Right ventricle myocardium inferior (tissue), 1 donor: ENCODE measurements at regions not wholly inside any gene's neighbourhood (a gene's known extent, or its start where the extent isn't known, plus 50 kb on each side); places are given as distances from the start of the nearest gene placed in this dataset.

Experiments used
- ATAC-seq: fragments of 200-7000 bp; cut with Tn5 transposase; one replicate; pipeline ENCODE4 v1.9.1; 2020; ENCODE audit warnings: mild to moderate bottlenecking, moderate library complexity
- DNase-seq: peaks from one replicate; pipeline ENCODE4 v3.0.0; 2021; ENCODE audit errors: missing footprints
- intact Hi-C: fragments of 100-400 bp; cut with DNase I; formaldehyde crosslinking; loops from one replicate; pipeline ENCODE4 v1.11.0; 2022
- donor health status: DM: no; HTN: yes; CAD: no; lungs with severe emphysema.

DNA sequence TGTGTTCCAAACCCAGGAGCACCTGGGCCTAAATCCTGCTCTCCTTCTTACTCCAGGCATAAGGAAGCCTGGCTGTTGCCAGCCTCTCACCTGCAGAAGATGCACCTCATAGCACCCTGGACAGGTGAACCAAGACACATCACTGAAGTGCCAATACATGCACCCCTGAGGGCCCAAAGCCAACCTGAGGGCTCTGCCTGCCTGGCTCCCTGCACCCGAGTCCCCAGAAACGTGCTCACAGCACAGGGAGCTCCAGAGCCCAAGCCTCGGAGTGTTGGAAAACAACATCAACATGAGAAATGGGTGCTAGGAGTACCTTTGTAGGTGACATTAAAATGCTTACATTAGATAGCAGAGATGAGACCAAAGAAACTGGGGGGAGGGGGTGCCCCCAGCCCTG lies 96.3 kb upstream of the RAB6C start:
- ATAC-seq: no peak
- DNase-seq: no peak
- intact Hi-C loops: no loop called here

DNA sequence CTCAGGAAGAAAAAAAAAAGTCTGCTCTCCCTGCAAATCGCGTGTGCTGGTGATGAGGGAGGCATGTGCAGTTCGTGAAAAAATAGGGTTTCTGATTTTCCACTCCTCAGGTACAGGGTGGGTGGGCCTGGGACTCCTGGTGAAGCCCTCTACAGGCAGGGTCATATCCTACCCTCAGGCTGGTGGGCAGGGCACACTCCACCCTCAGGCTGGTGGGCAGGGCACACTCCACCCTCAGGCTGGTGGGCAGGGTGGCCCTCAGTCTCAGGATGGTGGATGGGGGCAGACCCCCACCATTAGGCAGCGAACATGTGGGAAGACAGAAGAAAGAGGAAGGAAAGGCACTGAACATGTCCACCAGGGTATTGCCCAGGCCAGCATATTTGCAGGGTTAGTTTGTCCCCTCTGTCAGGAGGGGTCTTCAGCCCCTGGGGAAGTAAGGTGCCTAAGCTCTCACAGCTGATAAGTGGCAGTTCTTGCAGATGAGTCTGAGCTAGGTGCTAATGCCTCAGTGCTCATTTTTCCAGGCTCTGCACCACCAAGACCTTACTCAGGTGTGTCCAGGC lies 95.2 kb upstream of the RAB6C start:
- DNase-seq (no peak), ATAC-seq (no peak)
- intact Hi-C loops: no loop called here

DNA sequence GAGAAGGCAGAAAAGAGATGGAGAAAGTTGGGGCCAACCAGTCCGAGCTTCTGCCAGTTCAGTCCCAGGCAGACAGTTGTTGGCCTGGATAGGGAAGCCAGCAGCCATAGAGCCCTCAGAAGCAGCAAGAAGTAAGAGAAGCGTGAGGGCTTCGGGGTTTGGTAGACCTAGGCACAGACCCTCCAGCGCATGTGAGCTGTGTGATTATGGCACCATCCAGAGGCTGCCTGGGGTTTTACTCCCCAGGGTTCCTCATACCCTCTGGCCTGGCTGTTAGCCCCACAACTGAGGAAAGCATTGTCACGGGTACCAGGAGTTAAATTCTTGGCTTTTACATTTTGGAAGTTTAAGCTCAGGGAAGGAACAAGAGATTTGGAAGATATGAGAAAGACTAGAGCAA lies 93.7 kb upstream of the RAB6C start:
- intact Hi-C loops: no loop called here
- no peak for ATAC-seq

GRCh38 chr2:129887688-129888266 lies 91.7 kb upstream of the RAB6C start:
- ATAC-seq (no peak), DNase-seq (no peak)
- intact Hi-C loops: no loop called here

More for the DNA sequence above, 93.7 kb upstream of the RAB6C start:
- DNase-seq: no peak

DNA sequence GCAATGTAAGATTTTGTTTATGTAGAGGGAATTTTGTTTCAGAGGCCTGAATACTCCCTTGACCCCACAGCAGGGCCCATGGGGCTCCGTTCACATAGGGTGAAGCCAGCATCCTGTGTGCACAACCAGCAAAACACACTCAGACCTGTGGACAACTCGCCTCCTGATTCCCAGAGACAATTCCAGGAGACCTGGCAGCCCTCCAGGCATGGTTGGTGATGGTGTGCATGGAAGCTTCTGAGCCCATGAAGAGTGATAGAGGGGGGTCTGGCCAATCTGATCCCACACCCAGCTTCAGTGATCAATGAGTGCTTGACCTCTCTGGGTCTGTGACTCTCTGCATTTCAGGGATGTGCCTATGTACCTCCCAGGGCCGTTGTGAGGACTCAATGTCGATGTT lies 91.0 kb upstream of the RAB6C start:
- ATAC-seq (no peak), DNase-seq (no peak)
- intact Hi-C loops: no loop called here

DNA sequence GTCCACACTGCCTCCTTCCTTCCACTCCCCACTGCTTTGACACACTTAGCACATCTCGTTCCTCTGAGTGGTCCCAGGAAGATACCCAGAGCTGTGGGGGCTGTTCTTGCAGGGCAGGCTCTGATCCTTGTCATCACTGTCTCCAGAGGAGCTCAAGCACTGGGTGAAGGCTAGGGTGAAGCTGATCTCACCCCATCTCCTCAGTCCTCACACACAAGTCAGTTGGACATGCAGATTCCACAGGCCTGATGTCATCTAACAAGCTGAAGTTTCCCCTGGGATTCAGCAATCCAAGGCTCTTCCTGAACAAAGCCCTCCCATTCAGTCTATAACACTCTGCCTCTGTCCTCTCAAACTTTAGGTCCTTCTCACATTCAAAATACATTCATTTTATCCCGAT lies 90.6 kb upstream of the RAB6C start:
- ATAC-seq (no peak), DNase-seq (no peak)
- intact Hi-C loops: no loop called here

DNA sequence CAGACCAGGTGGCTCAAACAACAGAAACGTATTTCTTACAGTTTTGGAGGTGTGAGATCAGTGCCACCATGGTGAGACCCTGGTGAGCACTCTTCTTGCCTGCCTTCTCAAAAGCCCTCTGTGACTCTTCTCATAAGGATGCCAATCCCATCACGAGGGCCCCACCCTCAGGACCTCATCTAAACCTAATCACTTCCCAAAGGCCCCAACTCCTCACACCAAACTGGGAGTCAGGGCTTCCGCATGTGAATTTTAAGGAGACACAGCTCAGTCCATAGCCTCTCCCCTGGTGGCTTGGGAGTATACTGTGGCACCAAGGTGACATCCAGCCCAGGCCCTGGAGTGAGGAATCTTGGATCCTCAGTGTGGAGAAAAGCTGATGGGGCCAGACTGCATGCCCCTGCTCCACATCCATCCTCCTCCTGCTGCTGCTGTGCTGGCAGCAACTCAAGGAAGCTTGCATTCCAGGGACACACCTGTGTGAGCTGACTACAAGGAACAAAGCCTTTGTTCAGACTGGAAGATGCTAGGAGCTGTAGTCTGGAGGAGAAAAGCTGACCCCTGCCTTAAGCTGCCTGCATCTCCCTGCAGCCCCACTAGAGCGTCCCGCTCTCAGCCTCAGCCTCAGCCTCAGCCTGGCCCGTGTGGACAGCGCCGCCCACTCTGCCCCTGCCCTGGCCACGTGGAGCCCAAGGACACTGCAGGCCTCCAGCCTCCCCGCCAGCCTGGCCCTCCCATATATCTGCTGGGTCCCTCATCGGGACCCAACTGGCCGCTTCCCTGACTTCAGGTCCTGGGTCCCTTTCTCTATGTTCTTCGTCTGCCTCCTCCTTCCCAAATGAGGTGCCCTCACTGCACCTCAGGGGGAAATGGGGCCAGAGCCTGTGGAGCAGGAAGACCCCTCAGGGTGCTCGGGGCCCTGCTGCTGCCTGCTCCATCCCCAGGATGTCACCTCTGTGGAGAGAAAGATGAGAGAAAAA lies 87.8 kb upstream of the RAB6C start:
- intact Hi-C loops: no loop called here
- ATAC-seq: no peak

DNA sequence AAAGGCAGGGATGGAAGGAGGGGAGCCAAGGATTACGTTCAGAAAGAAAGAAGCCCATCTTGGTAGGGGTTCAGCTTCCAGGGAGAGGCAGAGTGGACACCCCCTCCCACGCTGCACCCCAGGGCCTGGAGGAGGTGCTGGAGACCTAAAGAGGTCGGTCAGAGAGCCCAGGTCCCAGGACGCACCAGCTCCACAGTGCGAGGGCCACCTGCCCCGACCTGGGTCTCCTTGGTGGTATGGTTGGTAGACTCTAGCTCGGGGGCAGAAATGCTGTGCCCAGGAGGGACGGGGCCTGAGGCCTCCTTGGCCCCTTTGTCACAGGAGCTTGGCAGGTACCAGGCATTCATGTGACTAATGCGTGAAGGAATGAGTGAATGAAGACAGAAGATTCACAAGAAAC lies 87.1 kb upstream of the RAB6C start:
- intact Hi-C loops: no loop called here
- DNase-seq: no peak
- no peak for ATAC-seq

More for the DNA sequence above, 87.8 kb upstream of the RAB6C start:
- no peak for DNase-seq

DNA sequence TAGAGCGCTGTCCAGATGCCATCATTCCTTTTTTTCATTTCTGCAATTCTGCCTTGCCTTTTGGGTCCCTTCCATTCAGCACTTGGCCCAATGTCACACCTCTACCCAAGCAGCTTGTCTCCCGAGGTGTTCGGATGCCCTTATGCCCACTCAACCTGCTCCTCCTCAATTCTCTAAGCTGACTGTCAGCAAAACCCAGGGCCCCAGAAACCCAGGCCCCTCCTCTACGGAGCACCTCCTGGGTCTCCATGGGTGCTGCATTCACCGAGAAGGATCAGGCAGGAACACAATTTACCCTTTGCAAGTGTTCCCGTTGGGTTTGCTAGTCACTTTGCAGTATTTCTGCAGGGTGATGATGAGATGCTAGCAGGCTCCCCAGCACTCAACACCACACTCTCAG lies 86.7 kb upstream of the RAB6C start:
- intact Hi-C loops: no loop called here
- ATAC-seq (no peak), DNase-seq (no peak)

DNA sequence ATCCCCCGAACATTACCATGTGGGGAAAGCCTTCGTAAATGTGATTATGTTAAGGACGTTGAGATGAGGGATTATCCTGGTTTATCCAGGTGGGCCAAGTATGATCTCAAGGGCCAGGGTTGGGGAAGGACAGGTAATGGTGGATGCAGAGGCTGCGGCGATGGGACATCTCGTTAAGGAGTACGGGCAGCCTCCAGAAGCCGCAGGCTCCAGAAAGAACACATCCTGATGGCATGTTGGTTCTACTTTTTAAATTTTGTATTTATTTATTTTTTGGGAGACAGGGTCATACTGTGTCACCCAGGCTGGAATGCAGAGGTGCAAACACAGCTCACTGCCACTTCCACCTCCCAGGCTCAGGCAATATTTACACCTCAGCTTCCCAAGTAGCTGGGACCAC lies 86.2 kb upstream of the RAB6C start:
- ATAC-seq: no peak
- no peak for DNase-seq
- intact Hi-C loops: no loop called here

GRCh38 chr2:129894616-129895015 lies 84.8 kb upstream of the RAB6C start:
- intact Hi-C loops: no loop called here
- ATAC-seq: no peak
- DNase-seq: no peak

DNA sequence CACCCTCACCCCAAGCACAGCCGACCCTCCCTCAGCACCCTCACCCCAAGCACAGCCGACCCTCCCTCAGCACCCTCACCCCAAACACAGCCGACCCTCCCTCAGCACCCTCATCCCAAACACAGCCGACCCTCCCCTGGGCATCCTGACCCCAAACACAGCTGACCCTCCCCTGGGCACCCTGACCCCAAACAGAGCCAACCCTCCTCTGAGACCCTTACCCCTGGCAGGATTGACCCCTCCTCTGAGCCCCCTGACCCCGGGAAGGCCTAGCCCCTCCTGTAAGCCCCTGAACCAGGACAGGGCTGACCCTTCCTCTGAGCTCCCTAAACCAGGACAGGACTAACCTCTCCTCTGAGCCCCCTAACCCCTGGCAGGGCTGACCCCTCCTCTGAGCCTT lies 84.4 kb upstream of the RAB6C start:
- DNase-seq (no peak), ATAC-seq (no peak)
- intact Hi-C loops: no loop called here

DNA sequence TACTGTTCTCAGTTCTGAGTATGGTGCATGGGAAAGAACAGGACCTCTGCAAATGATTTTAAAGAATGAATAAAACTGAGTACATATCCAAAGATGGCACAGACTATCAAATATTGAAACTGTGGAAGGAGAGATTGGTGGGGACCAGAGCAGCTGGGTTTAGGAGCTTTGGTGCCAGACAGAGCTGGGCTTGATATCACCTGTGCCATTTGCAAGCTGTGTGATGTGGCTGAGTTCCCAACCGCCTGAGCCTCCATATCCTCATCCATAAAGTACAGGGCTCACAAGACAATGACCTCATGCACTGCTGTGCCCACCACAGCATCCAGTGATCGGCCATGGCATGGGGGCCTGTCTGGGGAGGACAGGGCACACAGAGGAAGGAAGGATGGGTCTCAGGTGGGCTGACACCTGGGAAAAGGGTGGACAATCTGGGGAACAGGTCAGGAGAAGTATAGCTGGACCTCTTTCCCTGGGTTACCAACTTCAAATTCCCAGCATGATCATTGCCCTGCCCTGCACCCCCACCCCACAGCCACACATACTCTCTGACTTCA lies 83.9 kb upstream of the RAB6C start:
- ATAC-seq (no peak), DNase-seq (no peak)
- intact Hi-C loops: no loop called here

GRCh38 chr2:129896226-129897100 lies 83.0 kb upstream of the RAB6C start:
- ATAC-seq: no peak
- intact Hi-C loops: no loop called here
- DNase-seq: no peak

GRCh38 chr2:129901754-129902415 lies 77.6 kb upstream of the RAB6C start:
- intact Hi-C loops: no loop called here
- no peak for ATAC-seq

GRCh38 chr2:129902731-129903585 lies 76.5 kb upstream of the RAB6C start:
- ATAC-seq (no peak), DNase-seq (no peak)
- intact Hi-C loops: no loop called here

More at GRCh38 chr2:129901754-129902415, 77.6 kb upstream of the RAB6C start:
- no peak for DNase-seq

DNA sequence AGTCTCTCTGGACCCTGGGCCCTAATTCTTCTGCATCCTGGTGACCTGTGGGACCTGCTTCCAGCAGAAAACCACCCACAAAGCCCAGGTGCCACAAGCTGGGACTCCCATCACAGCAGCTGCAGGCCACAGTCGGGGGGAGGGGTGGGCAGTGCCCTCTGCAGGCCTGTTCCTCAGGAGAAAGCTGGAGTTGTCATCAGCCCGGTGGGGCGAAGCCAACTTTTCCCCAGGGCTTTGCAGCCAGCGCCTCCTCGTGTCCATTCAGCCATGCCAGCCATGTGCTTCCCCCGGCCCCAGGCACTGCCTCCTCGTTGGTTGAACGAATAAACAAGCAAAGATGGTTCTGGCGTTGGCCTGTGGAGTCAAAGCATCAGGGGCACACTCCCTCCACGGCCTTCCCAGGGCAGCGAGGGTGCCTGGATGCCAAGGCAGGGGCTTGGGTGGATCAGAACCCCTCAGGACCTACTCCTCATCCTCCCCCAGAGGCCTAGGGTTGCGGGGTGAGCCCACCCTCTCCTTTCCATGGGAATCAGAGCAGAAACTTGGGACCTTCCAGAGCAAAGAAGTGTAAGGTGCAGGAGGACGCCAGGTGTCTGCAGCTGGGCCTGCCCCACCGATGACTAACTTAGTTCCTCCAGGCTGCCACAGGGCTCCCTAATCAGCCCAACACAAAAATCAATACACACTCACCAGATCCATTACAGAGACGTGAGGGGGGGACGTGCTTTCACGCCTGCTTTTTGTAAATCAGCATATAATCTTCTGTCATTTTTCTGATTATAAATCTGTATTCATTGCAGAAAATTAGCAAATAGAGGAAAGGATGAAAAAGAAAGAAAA lies 75.7 kb upstream of the RAB6C start:
- ATAC-seq: no peak
- intact Hi-C loops: no loop called here
- DNase-seq: no peak
